HepG2 (cell line): ENCODE measurements at regions not wholly inside any gene's neighbourhood (a gene's known extent, or its start where the extent isn't known, plus 50 kb on each side); places are given as distances from the start of the nearest gene placed in this dataset.

Experiments
- ATAC-seq: fragments of 200-7000 bp; cut with Tn5 transposase; 3 replicates; pipeline ENCODE4 v1.9.1; 2020; ENCODE audit warnings: mild to moderate bottlenecking, moderate library complexity
- BruUV-seq: library from RNA; stranded (reverse); fragments of 400-500 nt; replicated peaks from 2 replicates; lab custom pipeline; 2021; lab: Mats Ljungman, UMichigan
- CTCF ChIA-PET: fragments of 300-600 bp; formaldehyde crosslinking; extraction: SDS; loops from one replicate; lab custom pipeline; 2021; ENCODE audit warnings: low total read pairs, inconsistent platforms, low intra/inter-chr PET ratio; lab: Yijun Ruan, JAX
- POLR2A ChIA-PET: fragments of 350-600 bp; sonication (Branson Sonifier 250); formaldehyde crosslinking; loops from one replicate; lab custom pipeline; 2020; ENCODE audit warnings: antibody characterized with exemption, inconsistent platforms; lab: Yijun Ruan, JAX
- DNase-seq: peaks from one replicate; pipeline ENCODE4 v3.0.0-alpha.2; 2015; ENCODE audit warnings: low spot score
- FAIRE-seq: peaks from 3 replicates; lab custom pipeline; 2011; peaks lifted over from hg19 to GRCh38; lab: Jason Lieb, UNC
- H2AFZ ChIP-seq: one replicate; pipeline ENCODE4 v1.6.1; 2011; ENCODE audit warnings: low read length, inconsistent platforms
- H3K27ac ChIP-seq: fragments of 300-600 bp; 3 replicates; pipeline ENCODE4 v1.8.0; 2011; ENCODE audit warnings: mixed run types, mild to moderate bottlenecking, mixed read lengths, low read length, inconsistent platforms; ENCODE audit not compliant: insufficient read depth; ENCODE audit errors: extremely low read length
- H3K27me3 ChIP-seq, 2 experiments: fragments of 200-600 bp in 1 of 2; 2 replicates in 1 of 2; 3 replicates in 1 of 2; pipeline versions ENCODE4 v1.6.0 to v1.8.0; 2011; ENCODE audit warnings: low read length in 2 of 2, mild to moderate bottlenecking in 2 of 2, moderate library complexity in 2 of 2, inconsistent platforms in 1 of 2; ENCODE audit not compliant: insufficient read depth in 2 of 2, control insufficient read depth in 1 of 2
- H3K36me3 ChIP-seq, 2 experiments: fragments of 200-600 bp in 1 of 2; replicated peaks in 1 of 2; 2 replicates in 1 of 2; 3 replicates in 1 of 2; pipeline versions ENCODE4 v1.5.1 to v1.8.0; 2011; ENCODE audit warnings: low read length in 2 of 2, inconsistent platforms in 1 of 2; ENCODE audit not compliant: insufficient read depth in 2 of 2, control insufficient read depth in 1 of 2
- H3K4me1 ChIP-seq: 2 replicates; pipeline ENCODE4 v1.5.1; 2012; ENCODE audit warnings: low read length, inconsistent platforms; ENCODE audit not compliant: insufficient read depth
- H3K4me2 ChIP-seq: 2 replicates; pipeline ENCODE4 v1.6.0; 2011; ENCODE audit warnings: low read depth, low read length, inconsistent platforms
- H3K4me3 ChIP-seq, 3 experiments: fragments of 200-600 bp in 1 of 3; sonication (generic), shearing (Covaris generic) in 1 of 3; replicated peaks in 1 of 3; 2 replicates each; pipeline ENCODE4 v1.5.1; 2011 to 2016; ENCODE audit warnings: low read length in 3 of 3, inconsistent platforms in 2 of 3, low read depth in 2 of 3, mild to moderate bottlenecking in 2 of 3, control low read depth in 1 of 3, mixed read lengths in 1 of 3; ENCODE audit not compliant: insufficient read depth in 1 of 3
- H3K79me2 ChIP-seq: one replicate; pipeline ENCODE4 v1.6.1; 2011; ENCODE audit warnings: low read length, inconsistent platforms; ENCODE audit not compliant: insufficient read depth
- H3K9ac ChIP-seq: 2 replicates; pipeline ENCODE4 v1.6.0; 2011; ENCODE audit warnings: mild to moderate bottlenecking, low read depth, low read length, inconsistent platforms; ENCODE audit not compliant: insufficient read depth
- H3K9me3 ChIP-seq: 2 replicates; pipeline ENCODE4 v1.5.1; 2012; ENCODE audit warnings: mild to moderate bottlenecking, low read length
- H4K20me1 ChIP-seq: 2 replicates; pipeline ENCODE4 v1.6.0; 2011; ENCODE audit warnings: inconsistent platforms, mild to moderate bottlenecking, low read length, moderate library complexity; ENCODE audit not compliant: insufficient read depth
- CC2D1A ChIP-seq: sonication (generic); formaldehyde crosslinking; IDR thresholded peaks from 2 replicates; pipeline ENCODE4 v1.8.1; 2023; ENCODE audit warnings: mild to moderate bottlenecking, missing genetic modification reagents
- CERS6 ChIP-seq: sonication (generic); formaldehyde crosslinking; IDR thresholded peaks from 2 replicates; pipeline ENCODE4 v1.5.0; 2020; ENCODE audit warnings: missing genetic modification reagents
- GMEB1 ChIP-seq: sonication (generic); formaldehyde crosslinking; IDR thresholded peaks from 2 replicates; pipeline ENCODE4 v1.5.1; 2020; ENCODE audit warnings: missing genetic modification reagents, mild to moderate bottlenecking, borderline replicate concordance
- NR3C1 ChIP-seq: sonication (generic); formaldehyde crosslinking; IDR thresholded peaks from 2 replicates; pipeline ENCODE4 v1.4.0; 2020; ENCODE audit warnings: missing genetic modification reagents
- PRDM4 ChIP-seq: sonication (generic); formaldehyde crosslinking; IDR thresholded peaks from 2 replicates; pipeline ENCODE4 v1.9.0; 2021; ENCODE audit warnings: missing genetic modification reagents, borderline replicate concordance
- PTBP1 ChIP-seq: fragments of 200-400 bp; formaldehyde crosslinking; IDR thresholded peaks from 2 replicates; pipeline ENCODE4 v1.6.1; 2018; ENCODE audit warnings: low read length, low read depth; ENCODE audit not compliant: poor library complexity, severe bottlenecking
- SNAPC5 ChIP-seq: sonication (generic); formaldehyde crosslinking; IDR thresholded peaks from 2 replicates; pipeline ENCODE4 v1.8.1; 2023; ENCODE audit warnings: mild to moderate bottlenecking, missing genetic modification reagents, borderline replicate concordance
- TEF ChIP-seq: sonication (generic); formaldehyde crosslinking; IDR thresholded peaks from 2 replicates; pipeline ENCODE4 v1.5.0; 2020; ENCODE audit warnings: missing genetic modification reagents
- TRIM22 ChIP-seq: fragments of 450-650 bp; IDR thresholded peaks from 2 replicates; pipeline ENCODE4 v1.6.1; 2017
- WGBS: methylation state at CpG from one replicate; pipeline ENCODE4 v1.1.6; 2017; ENCODE audit warnings: low lambda C conversion rate; 5-methylcytosine and 5-hydroxymethylcytosine counted together
- in situ Hi-C: cut with HindIII; loops from 2 replicates; pipeline ENCODE4 v1.10.0; 2017; ENCODE audit warnings: low pct_unique_long_range_greater_than_20kb; ENCODE audit not compliant: extremely low pct_ligation_motif_present
- intact Hi-C: fragments of 100-400 bp; cut with micrococcal nuclease; formaldehyde crosslinking; loops from one replicate; pipeline ENCODE4 v1.10.0; 2022; ENCODE audit not compliant: unreplicated experiment

- H3K4me1 ChIP-seq, result no peaks in the 10 kb centered on the region
- no peaks in the 10 kb centered on the region for H3K36me3 ChIP-seq
- no peaks in the 10 kb centered on the region for H3K27me3 ChIP-seq
- H3K4me2 ChIP-seq, result no peak overlapping the region
- POLR2A ChIA-PET, result no interaction called here
- WGBS, result 6% methylated on average over 3 of the region's 3 CpGs
- H3K79me2 ChIP-seq, result no peaks in the 10 kb centered on the region
- no TSS peak for BruUV-seq
- CTCF ChIA-PET, result no interaction called here
- TF ChIP-seq GMEB1 (no peak), CERS6 (CRISPR knock-in tag) (no peak), CC2D1A (CRISPR knock-in tag) (no peak), TRIM22 (no peak)
- DNase-seq, result no peak
- H2AFZ ChIP-seq, result no peak overlapping the region
- no peaks in the 10 kb centered on the region for H4K20me1 ChIP-seq
- H3K9me3 ChIP-seq, result peaks cover 11% of the 10 kb centered on the region
- no peak overlapping the region for H3K9ac ChIP-seq
- in situ Hi-C loops (no loop called here), intact Hi-C loops (no loop called here)
- ATAC-seq, result no peak
- H3K27ac ChIP-seq, result no peak overlapping the region
- no peak overlapping the region for H3K4me3 ChIP-seq
- no peak for FAIRE-seq
Measured at GRCh38 chr5:159708090-159708489, 208.2 kb upstream of the ADRA1B start.

- ATAC-seq (no peak), FAIRE-seq (no peak), DNase-seq (no peak)
- POLR2A ChIA-PET, result no interaction called here
- Histone ChIP-seq H3K4me3 (no peak overlapping the region), H3K27ac (no peak overlapping the region), H2AFZ (no peak overlapping the region), H3K4me2 (no peak overlapping the region), H3K4me1 (no peaks in the 10 kb centered on the region), H3K9me3 (peaks cover 4% of the 10 kb centered on the region), H3K9ac (no peak overlapping the region), H3K27me3 (no peaks in the 10 kb centered on the region), H3K79me2 (no peaks in the 10 kb centered on the region), H3K36me3 (no peaks in the 10 kb centered on the region), H4K20me1 (no peaks in the 10 kb centered on the region)
- 2% methylated on average over 5 of the region's 5 CpGs for WGBS
- CTCF ChIA-PET, result no interaction called here
- intact Hi-C loops (no loop called here), in situ Hi-C loops (no loop called here)
- BruUV-seq, result no TSS peak
- TF ChIP-seq PTBP1, result no peak
- no peak for TF ChIP-seq SNAPC5 (CRISPR knock-in tag)
- no peak for TF ChIP-seq NR3C1
- no peak for TF ChIP-seq PRDM4 (CRISPR knock-in tag)
- no peak for TF ChIP-seq TEF
Measured at GRCh38 chr5:159712672-159713071, 203.6 kb upstream of the ADRA1B start.
